GM19452 (cell line): ENCODE measurements at regions not wholly inside any gene's neighbourhood (a gene's known extent, or its start where the extent isn't known, plus 50 kb on each side); places are given as distances from the start of the nearest gene placed in this dataset.
"Not testable (repeated sequence)": the region's sequence is repeated elsewhere in the genome, so short reads cannot be mapped to it uniquely, and the experiment has no call there.

ENCODE experiments used
- ATAC-seq: cut with Tn5 transposase; IDR thresholded peaks from one replicate; pipeline ENCODE4 v1.9.1; 2021; ENCODE audit not compliant: unreplicated experiment

- no peak for ATAC-seq
These were observed 205.3 kb downstream of the SOX2 start for GRCh38 chr3:181917027-181917426.

- no peak for ATAC-seq
These were observed 207.7 kb downstream of the SOX2 start for GRCh38 chr3:181919375-181919774.

GRCh38 chr3:181920409-181920808 lies 208.7 kb downstream of the SOX2 start:
- no peak for ATAC-seq

GRCh38 chr3:181921220-181921619 lies 209.5 kb downstream of the SOX2 start:
- peak; percentile 84 for ATAC-seq

GRCh38 chr3:181925841-181926240 lies 214.1 kb downstream of the SOX2 start:
- ATAC-seq: not testable (repeated sequence)

GRCh38 chr3:181929501-181929900 lies 217.8 kb downstream of the SOX2 start:
- ATAC-seq: no peak

- ATAC-seq: no peak
These were observed 218.4 kb downstream of the SOX2 start for GRCh38 chr3:181930105-181930504.

DNA sequence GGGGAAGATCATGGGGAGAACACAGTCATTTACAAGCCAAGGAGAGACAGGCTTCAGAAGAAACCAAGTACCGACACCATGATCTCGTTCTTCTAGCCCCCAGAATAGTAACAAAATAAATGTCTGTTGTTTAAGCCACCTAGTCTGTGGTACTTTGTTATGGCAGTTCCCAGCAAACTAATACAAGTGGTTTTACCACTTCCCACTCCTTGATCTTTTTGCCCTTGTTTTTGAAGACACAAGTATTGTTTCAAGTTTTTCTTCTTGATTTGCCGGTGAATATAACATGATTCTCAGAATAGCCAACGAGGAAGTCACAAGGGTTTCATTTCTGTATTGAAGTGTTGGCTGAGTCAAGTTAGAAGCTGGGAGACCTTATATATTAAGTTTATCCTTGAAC lies 220.3 kb downstream of the SOX2 start:
- ATAC-seq: peak; percentile 54

- ATAC-seq: no peak
These were observed 221.4 kb downstream of the SOX2 start for GRCh38 chr3:181933052-181933618.

- ATAC-seq: no peak
These were observed 224.2 kb downstream of the SOX2 start for GRCh38 chr3:181935915-181936314.

DNA sequence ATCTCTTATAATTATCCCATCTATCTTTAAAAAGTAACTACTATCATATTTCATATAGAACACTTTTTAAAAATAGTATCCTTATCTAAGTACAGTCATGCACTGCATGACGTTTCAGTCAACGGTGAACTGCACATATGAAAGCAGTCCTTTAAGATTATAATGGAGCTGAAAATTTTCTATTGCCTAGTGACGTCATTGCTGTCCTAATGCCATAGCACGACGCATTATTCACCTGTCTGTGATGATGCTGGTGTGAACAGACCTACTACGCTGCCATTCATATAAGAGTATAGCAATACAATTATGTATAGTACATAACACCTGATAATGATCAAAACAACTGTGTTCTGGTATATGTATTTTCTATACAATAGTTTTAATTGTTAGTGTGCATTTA lies 225.0 kb downstream of the SOX2 start:
- ATAC-seq: no peak

- ATAC-seq: not testable (repeated sequence)
These were observed 226.9 kb downstream of the SOX2 start for GRCh38 chr3:181938580-181938979.

DNA sequence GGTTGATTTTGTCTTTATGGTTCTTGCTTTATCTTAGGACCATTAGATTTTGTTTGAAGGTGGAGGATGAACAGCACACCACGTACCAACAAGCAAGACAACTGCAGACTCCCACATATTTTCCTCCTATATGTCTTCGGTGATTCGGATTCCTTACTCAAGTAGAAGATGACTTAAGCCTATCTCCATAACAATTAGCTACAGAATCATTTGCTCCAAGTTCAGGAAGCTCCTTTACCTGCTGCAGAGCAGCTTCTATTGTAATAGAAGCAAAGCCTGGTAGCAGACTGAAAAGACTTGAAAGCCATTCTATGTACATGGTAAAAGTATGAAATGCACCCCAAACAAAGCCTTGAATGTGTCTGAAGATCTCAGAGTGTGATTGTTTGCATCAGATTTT lies 229.0 kb downstream of the SOX2 start:
- ATAC-seq: no peak

DNA sequence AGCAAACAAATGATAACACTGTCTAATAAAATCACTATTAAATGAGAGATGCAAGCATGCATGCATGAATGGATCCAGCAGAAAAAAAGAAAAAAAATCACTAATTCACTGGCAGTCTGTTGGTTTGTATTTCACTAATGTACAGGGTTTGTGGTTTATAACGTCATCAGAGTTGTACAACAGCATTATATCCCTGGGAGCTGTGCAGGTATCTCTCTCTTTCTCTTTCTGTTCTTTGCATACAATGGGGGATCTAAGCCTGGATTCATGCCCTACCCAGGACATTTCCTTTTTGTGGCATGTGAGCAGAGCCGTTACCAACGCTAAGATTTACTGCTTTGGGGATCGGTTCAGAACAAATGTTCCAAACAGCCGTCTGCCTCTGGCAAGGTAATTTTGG lies 229.5 kb downstream of the SOX2 start:
- ATAC-seq: peak; percentile 62

DNA sequence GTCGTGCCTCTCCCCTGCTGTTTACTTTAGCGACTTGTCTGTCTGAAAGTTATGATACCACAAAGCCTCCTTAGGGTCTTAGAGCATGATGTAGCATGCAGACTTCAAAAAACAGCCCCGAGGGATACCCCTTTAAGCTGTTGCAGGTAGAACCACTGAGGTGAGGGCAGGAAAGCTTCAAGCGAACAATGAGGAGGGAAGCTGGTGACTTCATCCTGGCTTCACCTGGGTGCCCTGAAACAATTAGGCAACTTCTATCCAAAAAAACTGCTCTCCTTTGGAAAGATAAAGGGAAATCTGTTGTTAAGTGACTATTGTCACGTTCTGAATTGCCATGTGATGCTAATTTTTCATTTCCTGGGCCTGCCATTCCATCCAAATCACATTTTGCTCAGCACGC lies 231.6 kb downstream of the SOX2 start:
- ATAC-seq: no peak

- no peak for ATAC-seq
These were observed 235.9 kb downstream of the SOX2 start for GRCh38 chr3:181947606-181948005.

DNA sequence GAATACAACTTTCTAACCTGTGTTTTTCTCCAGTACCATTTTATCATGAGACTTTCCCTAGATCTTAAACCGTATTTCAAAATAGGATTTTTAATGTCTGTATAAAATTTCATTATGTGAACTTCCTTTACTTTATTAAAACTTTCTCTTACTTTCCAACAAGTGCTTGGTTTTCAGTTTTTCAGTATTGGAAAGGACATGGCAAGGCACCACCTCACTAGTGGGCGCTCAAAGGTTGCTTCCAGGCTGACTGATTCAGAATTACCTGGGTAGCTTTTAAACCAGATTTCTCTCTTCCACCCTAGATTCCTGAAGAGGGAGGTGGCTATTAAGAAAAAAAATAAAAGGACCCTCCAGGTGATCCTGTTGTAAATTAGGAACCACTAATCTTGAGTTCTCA lies 236.6 kb downstream of the SOX2 start:
- no peak for ATAC-seq

- ATAC-seq: no peak
These were observed 240.5 kb downstream of the SOX2 start for GRCh38 chr3:181952221-181952620.

- no peak for ATAC-seq
These were observed 241.2 kb downstream of the SOX2 start for GRCh38 chr3:181952929-181953328.

GRCh38 chr3:181955566-181955965 lies 243.8 kb downstream of the SOX2 start:
- no peak for ATAC-seq

DNA sequence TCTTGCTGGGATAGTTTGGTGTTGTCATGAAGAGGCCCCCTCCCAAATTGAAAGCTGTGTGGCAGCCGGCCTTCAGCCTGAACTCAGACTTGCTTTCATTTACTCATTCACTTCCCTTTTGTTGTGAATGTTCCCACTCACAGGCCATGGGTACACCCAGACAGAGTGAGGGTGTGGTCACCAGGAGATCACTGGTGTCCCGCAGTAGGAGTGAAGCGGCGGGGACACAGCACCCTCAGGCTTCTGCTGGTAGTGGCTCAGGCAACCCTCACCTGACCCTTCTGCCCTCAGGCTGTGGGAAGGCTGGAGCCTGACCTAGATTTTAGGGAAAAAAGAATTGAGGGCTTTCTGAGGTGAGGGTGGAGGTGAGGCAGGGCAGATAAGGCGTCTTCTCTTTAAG lies 244.4 kb downstream of the SOX2 start:
- no peak for ATAC-seq

- no peak for ATAC-seq
These were observed 254.7 kb downstream of the SOX2 start for GRCh38 chr3:181966393-181966792.

- no peak for ATAC-seq
These were observed 258.2 kb downstream of the SOX2 start for GRCh38 chr3:181969925-181970324.

DNA sequence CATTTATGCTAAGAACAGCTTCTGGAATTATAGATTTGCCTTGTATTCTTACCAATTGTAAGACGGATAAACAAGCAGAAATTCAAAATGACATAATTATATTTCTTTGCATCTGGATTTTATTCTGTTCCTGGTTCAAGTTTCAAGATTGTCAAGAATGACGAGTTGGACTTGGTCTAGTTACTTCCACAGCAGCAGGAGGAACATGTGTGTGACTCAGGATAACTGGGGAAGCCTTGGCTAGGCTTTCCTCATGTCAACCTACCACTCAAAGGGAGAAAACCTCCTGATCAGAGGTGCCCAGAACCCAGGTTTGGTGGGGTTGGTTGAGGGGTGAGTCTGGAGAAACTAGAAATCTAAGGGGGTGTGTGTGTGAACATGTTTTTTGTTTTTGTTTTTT lies 259.7 kb downstream of the SOX2 start:
- no peak for ATAC-seq
